PFSK-1 (cell line): ENCODE measurements at regions not wholly inside any gene's neighbourhood (a gene's known extent, or its start where the extent isn't known, plus 50 kb on each side); places are given as distances from the start of the nearest gene placed in this dataset.

ENCODE experiments used
- POLR2AphosphoS5 ChIP-seq: IDR thresholded peaks from 2 replicates; pipeline ENCODE4 v1.6.1; 2012; ENCODE audit warnings: low read depth, mild to moderate bottlenecking, control low read depth, low read length, moderate library complexity
- SIN3A ChIP-seq: IDR thresholded peaks from 2 replicates; pipeline ENCODE4 v1.6.1; 2012; ENCODE audit warnings: mild to moderate bottlenecking, low read length, moderate library complexity, borderline replicate concordance; ENCODE audit not compliant: insufficient read depth
- TAF1 ChIP-seq: IDR thresholded peaks from 2 replicates; pipeline ENCODE4 v1.6.1; 2012; ENCODE audit warnings: low read length, control low read depth, borderline replicate concordance; ENCODE audit not compliant: insufficient read depth

DNA sequence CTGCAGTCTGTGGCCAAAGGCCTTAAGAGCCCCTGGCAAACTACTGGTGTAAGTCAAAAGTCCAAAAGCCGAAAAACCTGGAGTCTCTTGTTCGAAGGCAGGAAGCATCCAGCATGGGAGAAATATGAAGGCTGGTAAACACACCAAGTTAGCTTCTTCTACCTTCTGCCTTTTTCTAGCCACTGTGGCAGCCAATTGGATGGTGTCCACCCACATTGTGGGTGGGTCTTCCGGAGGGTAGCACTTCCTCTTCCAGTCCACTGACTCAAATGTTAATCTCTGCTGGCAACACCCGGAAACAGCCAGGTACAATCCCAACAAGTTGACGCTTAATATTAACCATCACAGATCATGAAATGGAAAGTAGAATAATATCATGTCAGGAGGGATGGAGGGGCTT, 827.6 kb downstream of the SORCS1 start:
- TF ChIP-seq POLR2AphosphoS5 (no peak), SIN3A (no peak), TAF1 (no peak)
